IMR-90 (cell line): ENCODE measurements at regions not wholly inside any gene's neighbourhood (a gene's known extent, or its start where the extent isn't known, plus 50 kb on each side); places are given as distances from the start of the nearest gene placed in this dataset.

Experiments used
- ATAC-seq: fragments of 200-7000 bp; cut with Tn5 transposase; 2 replicates; pipeline ENCODE4 v1.9.1; 2020; ENCODE audit warnings: low read depth, mild to moderate bottlenecking, moderate library complexity
- BruUV-seq: library from RNA; stranded (reverse); fragments of 400-500 nt; replicated peaks from 2 replicates; lab custom pipeline; 2021; lab: Mats Ljungman, UMichigan
- CTCF ChIA-PET: fragments of 300-600 bp; formaldehyde crosslinking; extraction: SDS; loops from one replicate; lab custom pipeline; 2021; ENCODE audit warnings: antibody characterized with exemption; lab: Yijun Ruan, JAX
- POLR2A ChIA-PET: fragments of 300-600 bp; sonication (Branson Sonifier 250); formaldehyde crosslinking; loops from one replicate; lab custom pipeline; 2022; ENCODE audit warnings: antibody characterized with exemption; ENCODE audit not compliant: unreplicated experiment; lab: Charles Lee
- DNase-seq: peaks from one replicate; pipeline ENCODE4 v3.0.0; 2013
- H2AFZ ChIP-seq: replicated peaks from 2 replicates; pipeline ENCODE3; 2013; ENCODE audit warnings: low read length, mild to moderate bottlenecking; ENCODE audit not compliant: poor library complexity
- H2AK5ac ChIP-seq: 2 replicates; pipeline ENCODE4 v1.6.1; 2013; ENCODE audit warnings: low read depth, low read length, inconsistent platforms
- H2AK9ac ChIP-seq: replicated peaks from 2 replicates; pipeline ENCODE3; 2013; ENCODE audit warnings: mild to moderate bottlenecking, low read depth, low read length, moderate library complexity; ENCODE audit not compliant: poor library complexity
- H2BK120ac ChIP-seq: 2 replicates; pipeline ENCODE4 v1.6.1; 2013; ENCODE audit warnings: low read depth, low read length, inconsistent platforms
- H2BK15ac ChIP-seq: 3 replicates; pipeline ENCODE4 v1.6.1; 2013; ENCODE audit warnings: low read depth, low read length, inconsistent platforms
- H2BK20ac ChIP-seq: 2 replicates; pipeline ENCODE4 v1.6.1; 2013; ENCODE audit warnings: low read depth, mild to moderate bottlenecking, inconsistent platforms, low read length, moderate library complexity
- H2BK5ac ChIP-seq: 2 replicates; pipeline ENCODE4 v1.6.1; 2013; ENCODE audit warnings: mild to moderate bottlenecking, low read depth, low read length, inconsistent platforms; ENCODE audit not compliant: poor library complexity, severe bottlenecking
- H3K14ac ChIP-seq: replicated peaks from 2 replicates; pipeline ENCODE4 v1.6.1; 2013; ENCODE audit warnings: low read depth, low read length, inconsistent platforms
- H3K18ac ChIP-seq: 2 replicates; pipeline ENCODE4 v1.6.1; 2013; ENCODE audit warnings: low read depth, low read length, control low read depth
- H3K23ac ChIP-seq: 2 replicates; pipeline ENCODE4 v1.6.1; 2013; ENCODE audit warnings: low read depth, low read length, inconsistent platforms
- H3K27ac ChIP-seq: 2 replicates; pipeline ENCODE4 v1.5.1; 2013; ENCODE audit warnings: mild to moderate bottlenecking, control low read depth, low read length; ENCODE audit not compliant: insufficient read depth
- H3K27me3 ChIP-seq: 2 replicates; pipeline ENCODE4 v1.6.1; 2013; ENCODE audit warnings: low read length; ENCODE audit not compliant: control insufficient read depth, insufficient read depth
- H3K36me3 ChIP-seq: 2 replicates; pipeline ENCODE4 v1.6.1; 2013; ENCODE audit warnings: low read length, mixed read lengths; ENCODE audit not compliant: control insufficient read depth, insufficient read depth
- H3K4ac ChIP-seq: 2 replicates; pipeline ENCODE4 v1.6.1; 2013; ENCODE audit warnings: low read depth, low read length, inconsistent platforms
- H3K4me1 ChIP-seq: 2 replicates; pipeline ENCODE4 v1.6.1; 2013; ENCODE audit warnings: low read length, mixed read lengths; ENCODE audit not compliant: control insufficient read depth, insufficient read depth
- H3K4me2 ChIP-seq: 2 replicates; pipeline ENCODE4 v1.6.1; 2013; ENCODE audit warnings: low read depth, mild to moderate bottlenecking, control low read depth, low read length, moderate library complexity
- H3K4me3 ChIP-seq: 2 replicates; pipeline ENCODE4 v1.5.1; 2013; ENCODE audit warnings: low read depth, mild to moderate bottlenecking, control low read depth, low read length, moderate library complexity; ENCODE audit not compliant: insufficient read depth
- H3K56ac ChIP-seq: 2 replicates; pipeline ENCODE4 v1.6.1; 2013; ENCODE audit warnings: low read length, inconsistent platforms; ENCODE audit not compliant: insufficient read depth; ENCODE audit errors: extremely low read depth
- H3K79me1 ChIP-seq, 2 experiments: 2 replicates each; pipeline ENCODE4 v1.6.1; 2013; ENCODE audit warnings: low read length in 2 of 2, inconsistent platforms in 1 of 2, low read depth in 1 of 2
- H3K9ac ChIP-seq: 2 replicates; pipeline ENCODE4 v1.6.1; 2013; ENCODE audit warnings: low read depth, low read length, control low read depth
- H3K9me1 ChIP-seq: 2 replicates; pipeline ENCODE4 v1.6.1; 2013; ENCODE audit warnings: low read length, inconsistent platforms; ENCODE audit not compliant: insufficient read depth
- H3K9me3 ChIP-seq: 2 replicates; pipeline ENCODE4 v1.6.1; 2013; ENCODE audit warnings: low read length; ENCODE audit not compliant: control insufficient read depth, insufficient read depth
- H4K20me1 ChIP-seq: 2 replicates; pipeline ENCODE4 v1.6.1; 2013; ENCODE audit warnings: low read length, inconsistent platforms; ENCODE audit not compliant: insufficient read depth
- H4K5ac ChIP-seq: 2 replicates; pipeline ENCODE4 v1.6.1; 2013; ENCODE audit warnings: mild to moderate bottlenecking, low read depth, low read length, control low read depth
- H4K8ac ChIP-seq, 2 experiments: 2 replicates each; pipeline ENCODE4 v1.6.1; 2013; ENCODE audit warnings: low read depth in 2 of 2, low read length in 2 of 2, control low read depth in 1 of 2, inconsistent platforms in 1 of 2
- H4K91ac ChIP-seq: 2 replicates; pipeline ENCODE4 v1.6.1; 2013; ENCODE audit warnings: low read depth, low read length, inconsistent platforms; ENCODE audit not compliant: insufficient read depth
- CEBPB ChIP-seq: IDR thresholded peaks from 2 replicates; pipeline ENCODE4 v1.6.1; 2012; ENCODE audit warnings: low read depth, low read length, improper control_type of control experiment
- CHD1 ChIP-seq: IDR thresholded peaks from 2 replicates; pipeline ENCODE4 v1.6.1; 2012; ENCODE audit warnings: low read depth, low read length, improper control_type of control experiment
- FOS ChIP-seq: fragments of 150-350 bp; IDR thresholded peaks from 2 replicates; pipeline ENCODE4 v1.6.1; 2016; ENCODE audit warnings: low read depth, low read length
- MAZ ChIP-seq: IDR thresholded peaks from 2 replicates; pipeline ENCODE4 v1.6.1; 2012; ENCODE audit warnings: low read depth, mild to moderate bottlenecking, low read length, improper control_type of control experiment, moderate library complexity, borderline replicate concordance
- MXI1 ChIP-seq: IDR thresholded peaks from 2 replicates; pipeline ENCODE4 v1.6.1; 2012; ENCODE audit warnings: low read depth, mild to moderate bottlenecking, low read length, moderate library complexity, borderline replicate concordance
- NFE2L2 ChIP-seq: fragments of 150-350 bp; IDR thresholded peaks from 2 replicates; pipeline ENCODE4 v1.6.1; 2016; ENCODE audit warnings: low read depth, mild to moderate bottlenecking, low read length
- POLR2A ChIP-seq: IDR thresholded peaks from 2 replicates; pipeline ENCODE4 v1.6.1; 2012; ENCODE audit warnings: mild to moderate bottlenecking, low read depth, low read length
- SMC3 ChIP-seq: fragments of 150-350 bp; IDR thresholded peaks from 2 replicates; pipeline ENCODE4 v1.6.1; 2016; ENCODE audit warnings: low read depth, mild to moderate bottlenecking, antibody characterized with exemption, low read length, moderate library complexity
- WGBS, 2 experiments: methylation state at CpG; one replicate each; pipeline versions ENCODE4 v1.1.5 to v1.1.7; 2013; ENCODE audit warnings: missing lambda C conversion rate in 2 of 2; ENCODE audit not compliant: insufficient read length in 1 of 2; ENCODE audit errors: extremely low coverage in 2 of 2; 5-methylcytosine and 5-hydroxymethylcytosine counted together
- dilution Hi-C: fragments of 300-500 bp; cut with HindIII; formaldehyde crosslinking; loops from one replicate; pipeline ENCODE4 v1.14.3; 2018; ENCODE audit warnings: low sequenced_read_pairs; ENCODE audit not compliant: unreplicated experiment
- in situ Hi-C: fragments of 300-500 bp; cut with MboI; formaldehyde crosslinking; loops from 3 replicates; pipeline ENCODE4 v1.14.3; 2019; ENCODE audit warnings: low sequenced_read_pairs, inconsistent platforms, mixed read lengths
- intact Hi-C: fragments of 100-400 bp; cut with micrococcal nuclease; formaldehyde crosslinking; loops from 2 replicates; pipeline ENCODE4 v1.10.0; 2022
- TF ChIP-seq, protein P1 (sequence below): conservative IDR thresholded peaks from 2 replicates; pipeline ENCODE4 v1.5.1; 2012; ENCODE audit warnings: mild to moderate bottlenecking, low read depth, low read length, improper control_type of control experiment
- TF ChIP-seq, protein P2 (sequence below): fragments of 150-350 bp; IDR thresholded peaks from 2 replicates; pipeline ENCODE4 v1.6.1; 2017; ENCODE audit warnings: mild to moderate bottlenecking, antibody characterized with exemption, low read length, low read depth

DNA sequence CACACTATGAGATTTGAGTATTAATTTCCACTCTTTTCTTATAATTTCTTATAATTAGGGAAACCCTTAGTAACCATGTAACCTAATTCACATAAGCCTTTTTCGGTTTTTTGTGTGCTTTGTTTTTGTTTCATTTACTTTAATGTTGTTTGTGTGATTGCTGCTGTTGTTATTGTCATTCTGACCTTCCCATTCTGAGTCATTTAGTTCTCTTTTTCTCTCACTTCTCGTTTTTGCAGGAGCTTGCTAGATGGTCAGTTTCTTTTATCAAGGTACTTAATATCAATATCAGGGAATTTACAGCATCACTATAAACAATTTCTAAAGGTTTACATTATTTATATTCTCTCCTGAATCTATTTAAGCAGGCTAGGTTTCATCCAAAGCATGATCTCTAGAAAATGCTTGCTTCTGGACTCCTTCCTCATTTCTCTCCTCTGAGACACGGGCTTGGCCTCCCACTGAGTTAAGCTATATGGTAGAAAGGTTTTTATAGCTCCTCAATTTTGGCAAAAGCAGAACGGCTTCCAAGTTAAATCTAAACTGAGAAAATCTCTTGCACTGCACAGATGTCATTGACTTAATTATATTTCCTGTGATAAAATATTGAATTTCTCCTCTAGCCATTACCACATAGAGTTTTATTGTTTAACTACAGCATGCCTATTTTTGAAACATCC is 534.2 kb downstream of the NSUN3 start:
- H3K27me3 ChIP-seq = no peaks in the 10 kb centered on the region
- BruUV-seq = no TSS peak
- intact Hi-C loops = no loop called here
- CTCF ChIA-PET = interaction anchor here (0.7 kb wide), 1 partner anchor 323 kb away, joined by 3 read pairs; no protein-coding TSS in a partner anchor
- H3K56ac ChIP-seq = no peak overlapping the region
- ATAC-seq = no peak
- no peaks in the 10 kb centered on the region for H4K20me1 ChIP-seq
- in situ Hi-C loops = no loop called here
- H4K8ac ChIP-seq = no peak overlapping the region
- H4K91ac ChIP-seq = no peak overlapping the region
- no peak overlapping the region for H4K5ac ChIP-seq
- H2BK120ac ChIP-seq = no peak overlapping the region
- H3K18ac ChIP-seq = no peak overlapping the region
- H3K9me1 ChIP-seq = no peaks in the 10 kb centered on the region
- no peaks in the 10 kb centered on the region for H3K4me1 ChIP-seq
- H3K14ac ChIP-seq = no peak overlapping the region
- no peak overlapping the region for H3K9ac ChIP-seq
- no peak overlapping the region for H2AK9ac ChIP-seq
- no peak overlapping the region for H2AFZ ChIP-seq
- no peak overlapping the region for H3K4me3 ChIP-seq
- WGBS, 2 experiments = no CpG with 5 or more reads among the region's 4 CpGs
- H3K36me3 ChIP-seq = no peaks in the 10 kb centered on the region
- H2BK5ac ChIP-seq = no peak overlapping the region
- no peak for DNase-seq
- H3K9me3 ChIP-seq = no peaks in the 10 kb centered on the region
- H3K79me1 ChIP-seq = no peaks in the 10 kb centered on the region
- H2BK15ac ChIP-seq = no peak overlapping the region
- H3K27ac ChIP-seq = no peak overlapping the region
- dilution Hi-C loops = no loop called here
- H2BK20ac ChIP-seq = no peak overlapping the region
- no peak overlapping the region for H3K4ac ChIP-seq
- H2AK5ac ChIP-seq = no peak overlapping the region
- H3K4me2 ChIP-seq = no peak overlapping the region
- TF ChIP-seq NFE2L2 (no peak), CEBPB (no peak), FOS (no peak), CHD1 (no peak), POLR2A (no peak), SMC3 (no peak), MXI1 (no peak), MAZ (no peak)
- TF ChIP-seq, protein P1, sequence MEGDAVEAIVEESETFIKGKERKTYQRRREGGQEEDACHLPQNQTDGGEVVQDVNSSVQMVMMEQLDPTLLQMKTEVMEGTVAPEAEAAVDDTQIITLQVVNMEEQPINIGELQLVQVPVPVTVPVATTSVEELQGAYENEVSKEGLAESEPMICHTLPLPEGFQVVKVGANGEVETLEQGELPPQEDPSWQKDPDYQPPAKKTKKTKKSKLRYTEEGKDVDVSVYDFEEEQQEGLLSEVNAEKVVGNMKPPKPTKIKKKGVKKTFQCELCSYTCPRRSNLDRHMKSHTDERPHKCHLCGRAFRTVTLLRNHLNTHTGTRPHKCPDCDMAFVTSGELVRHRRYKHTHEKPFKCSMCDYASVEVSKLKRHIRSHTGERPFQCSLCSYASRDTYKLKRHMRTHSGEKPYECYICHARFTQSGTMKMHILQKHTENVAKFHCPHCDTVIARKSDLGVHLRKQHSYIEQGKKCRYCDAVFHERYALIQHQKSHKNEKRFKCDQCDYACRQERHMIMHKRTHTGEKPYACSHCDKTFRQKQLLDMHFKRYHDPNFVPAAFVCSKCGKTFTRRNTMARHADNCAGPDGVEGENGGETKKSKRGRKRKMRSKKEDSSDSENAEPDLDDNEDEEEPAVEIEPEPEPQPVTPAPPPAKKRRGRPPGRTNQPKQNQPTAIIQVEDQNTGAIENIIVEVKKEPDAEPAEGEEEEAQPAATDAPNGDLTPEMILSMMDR = no peak
- TF ChIP-seq, protein P2, sequence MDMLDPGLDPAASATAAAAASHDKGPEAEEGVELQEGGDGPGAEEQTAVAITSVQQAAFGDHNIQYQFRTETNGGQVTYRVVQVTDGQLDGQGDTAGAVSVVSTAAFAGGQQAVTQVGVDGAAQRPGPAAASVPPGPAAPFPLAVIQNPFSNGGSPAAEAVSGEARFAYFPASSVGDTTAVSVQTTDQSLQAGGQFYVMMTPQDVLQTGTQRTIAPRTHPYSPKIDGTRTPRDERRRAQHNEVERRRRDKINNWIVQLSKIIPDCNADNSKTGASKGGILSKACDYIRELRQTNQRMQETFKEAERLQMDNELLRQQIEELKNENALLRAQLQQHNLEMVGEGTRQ = no peak
- POLR2A ChIA-PET = no interaction called here
- no peak overlapping the region for H3K23ac ChIP-seq
